ENCODE measurements at regions not wholly inside any gene's neighbourhood (a gene's known extent, or its start where the extent isn't known, plus 50 kb on each side); places are given as distances from the start of the nearest gene placed in this dataset.

DNA sequence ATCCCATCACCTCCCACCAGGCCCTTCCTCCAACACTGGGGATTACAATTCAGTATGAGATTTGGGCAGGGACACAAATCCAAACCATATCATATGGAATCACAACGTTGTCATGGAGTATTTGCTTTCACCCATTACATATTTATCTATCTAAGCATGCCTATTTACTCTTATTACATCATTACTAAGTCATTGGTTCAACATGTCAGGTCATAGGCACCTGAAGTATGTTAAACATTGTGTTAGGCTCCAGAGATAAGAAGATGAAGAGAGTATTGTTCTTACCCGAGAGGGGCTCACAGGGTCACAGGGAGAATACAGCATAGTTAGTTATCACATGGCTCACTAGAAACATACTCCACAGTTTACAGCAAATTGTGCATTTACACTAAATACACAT lies 150.5 kb downstream of the TMEM161B start:
- H3K27ac ChIP-seq: no peak overlapping the region
- no peaks in the 10 kb centered on the region for H3K36me3 ChIP-seq
- H3K9me3 ChIP-seq: no peaks in the 10 kb centered on the region
- no peak overlapping the region for H3K4me3 ChIP-seq
- TF ChIP-seq, protein P1, sequence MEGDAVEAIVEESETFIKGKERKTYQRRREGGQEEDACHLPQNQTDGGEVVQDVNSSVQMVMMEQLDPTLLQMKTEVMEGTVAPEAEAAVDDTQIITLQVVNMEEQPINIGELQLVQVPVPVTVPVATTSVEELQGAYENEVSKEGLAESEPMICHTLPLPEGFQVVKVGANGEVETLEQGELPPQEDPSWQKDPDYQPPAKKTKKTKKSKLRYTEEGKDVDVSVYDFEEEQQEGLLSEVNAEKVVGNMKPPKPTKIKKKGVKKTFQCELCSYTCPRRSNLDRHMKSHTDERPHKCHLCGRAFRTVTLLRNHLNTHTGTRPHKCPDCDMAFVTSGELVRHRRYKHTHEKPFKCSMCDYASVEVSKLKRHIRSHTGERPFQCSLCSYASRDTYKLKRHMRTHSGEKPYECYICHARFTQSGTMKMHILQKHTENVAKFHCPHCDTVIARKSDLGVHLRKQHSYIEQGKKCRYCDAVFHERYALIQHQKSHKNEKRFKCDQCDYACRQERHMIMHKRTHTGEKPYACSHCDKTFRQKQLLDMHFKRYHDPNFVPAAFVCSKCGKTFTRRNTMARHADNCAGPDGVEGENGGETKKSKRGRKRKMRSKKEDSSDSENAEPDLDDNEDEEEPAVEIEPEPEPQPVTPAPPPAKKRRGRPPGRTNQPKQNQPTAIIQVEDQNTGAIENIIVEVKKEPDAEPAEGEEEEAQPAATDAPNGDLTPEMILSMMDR (IDR thresholded peaks at IDR 0.05): no peak
- no peaks in the 10 kb centered on the region for H3K27me3 ChIP-seq (replicated peaks; ENCODE audit: insufficient read depth)
- DNase-seq (ENCODE audit: low spot score) (no peak), ATAC-seq (ENCODE audit: insufficient number of reproducible peaks, low FRiP score, low read depth) (no peak)
- H3K4me1 ChIP-seq (ENCODE audit: control insufficient read depth in 1 of 2, low read depth in 2 of 2): no peaks in the 10 kb centered on the region

GRCh38 chr5:88117546-88117945 lies 151.1 kb downstream of the TMEM161B start:
- ATAC-seq (ENCODE audit: insufficient number of reproducible peaks, low FRiP score, low read depth) (no peak), DNase-seq (ENCODE audit: low spot score) (no peak)
- Histone ChIP-seq H3K27me3 (replicated peaks; ENCODE audit: insufficient read depth) (no peaks in the 10 kb centered on the region), H3K36me3 (no peaks in the 10 kb centered on the region), H3K4me3 (no peak overlapping the region), H3K9me3 (no peaks in the 10 kb centered on the region), H3K4me1 (ENCODE audit: control insufficient read depth in 1 of 2, low read depth in 2 of 2) (no peaks in the 10 kb centered on the region), H3K27ac (no peak overlapping the region)
- TF ChIP-seq, protein P1 (IDR thresholded peaks at IDR 0.05): no peak

GRCh38 chr5:88116396-88116795 lies 152.2 kb downstream of the TMEM161B start:
- H3K4me1 ChIP-seq (ENCODE audit: control insufficient read depth in 1 of 2, low read depth in 2 of 2): no peaks in the 10 kb centered on the region
- H3K36me3 ChIP-seq: no peaks in the 10 kb centered on the region
- H3K4me3 ChIP-seq: no peak overlapping the region
- H3K27ac ChIP-seq: no peak overlapping the region
- no peak for DNase-seq (ENCODE audit: low spot score)
- no peak for ATAC-seq (ENCODE audit: insufficient number of reproducible peaks, low FRiP score, low read depth)
- H3K9me3 ChIP-seq: no peaks in the 10 kb centered on the region
- H3K27me3 ChIP-seq (replicated peaks; ENCODE audit: insufficient read depth): no peaks in the 10 kb centered on the region
- TF ChIP-seq, protein P1 (IDR thresholded peaks at IDR 0.05): no peak

DNA sequence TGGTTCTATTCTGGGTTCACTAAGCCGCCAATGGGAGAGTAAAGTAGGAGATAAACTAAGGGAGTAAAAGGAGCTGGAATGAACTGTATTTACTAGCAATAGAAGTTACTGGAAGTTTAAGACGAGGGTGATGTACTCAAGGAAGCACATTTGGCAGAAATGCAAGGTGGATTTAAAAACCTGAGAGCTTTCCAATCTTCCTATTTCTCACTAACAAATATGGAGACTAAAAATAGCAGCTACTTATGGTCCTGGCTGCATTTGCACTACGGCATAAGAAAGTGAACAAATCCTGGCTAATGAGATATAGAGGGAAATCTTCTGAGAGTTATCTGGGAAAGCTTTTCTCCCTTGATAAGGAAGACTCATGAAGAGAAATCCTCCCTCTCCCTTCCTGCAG lies 153.4 kb downstream of the TMEM161B start:
- no peaks in the 10 kb centered on the region for H3K9me3 ChIP-seq

DNA sequence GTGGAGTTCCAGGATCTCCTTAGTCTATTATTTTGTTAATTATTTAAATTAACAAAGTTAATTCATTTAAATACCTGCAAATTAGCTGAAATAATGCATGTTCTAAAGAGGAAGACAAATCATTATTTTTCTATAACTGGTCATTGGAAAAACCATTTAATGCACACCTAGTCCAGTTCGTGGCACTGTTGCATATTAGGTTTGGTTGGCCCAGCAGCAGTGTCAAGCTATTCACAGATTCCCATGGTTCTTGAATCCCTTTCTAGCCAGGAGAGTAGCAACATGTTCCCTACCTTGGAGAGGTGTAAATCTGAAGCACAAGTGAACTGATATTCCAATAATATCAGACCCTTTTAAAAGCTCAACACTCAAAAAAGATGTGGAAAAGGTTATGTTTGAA lies 155.2 kb downstream of the TMEM161B start:
- Histone ChIP-seq H3K4me3 (no peak overlapping the region), H3K27me3 (replicated peaks; ENCODE audit: insufficient read depth) (no peaks in the 10 kb centered on the region), H3K27ac (no peak overlapping the region), H3K9me3 (no peaks in the 10 kb centered on the region), H3K36me3 (no peaks in the 10 kb centered on the region), H3K4me1 (ENCODE audit: control insufficient read depth in 1 of 2, low read depth in 2 of 2) (no peaks in the 10 kb centered on the region)
- no peak for DNase-seq (ENCODE audit: low spot score)
- ATAC-seq (ENCODE audit: insufficient number of reproducible peaks, low FRiP score, low read depth): no peak
- TF ChIP-seq, protein P1 (IDR thresholded peaks at IDR 0.05): no peak

More for the DNA sequence above, 153.4 kb downstream of the TMEM161B start:
- DNase-seq (ENCODE audit: low spot score): no peak
- TF ChIP-seq, protein P1 (IDR thresholded peaks at IDR 0.05): no peak
- H3K4me1 ChIP-seq (ENCODE audit: control insufficient read depth in 1 of 2, low read depth in 2 of 2): no peaks in the 10 kb centered on the region
- H3K4me3 ChIP-seq: no peak overlapping the region
- no peaks in the 10 kb centered on the region for H3K27me3 ChIP-seq (replicated peaks; ENCODE audit: insufficient read depth)
- H3K27ac ChIP-seq: no peak overlapping the region
- H3K36me3 ChIP-seq: no peaks in the 10 kb centered on the region
- ATAC-seq (ENCODE audit: insufficient number of reproducible peaks, low FRiP score, low read depth): no peak

All from thoracic aorta (tissue), 2 donors.